HEK293 (cell line): ENCODE measurements at regions not wholly inside any gene's neighbourhood (a gene's known extent, or its start where the extent isn't known, plus 50 kb on each side); places are given as distances from the start of the nearest gene placed in this dataset.

Experiments
- CTCF ChIA-PET: fragments of 350-600 bp; formaldehyde crosslinking; extraction: SDS; loops from one replicate; lab custom pipeline; 2021; ENCODE audit warnings: antibody characterized with exemption; lab: Yijun Ruan, JAX
- POLR2A ChIA-PET: fragments of 300-600 bp; formaldehyde crosslinking; extraction: SDS; loops from one replicate; lab custom pipeline; 2020; ENCODE audit warnings: antibody characterized with exemption, inconsistent platforms; lab: Yijun Ruan, JAX
- H3K27ac ChIP-seq: fragments of 200-500 bp; sonication (Bioruptor generic); 2 replicates; pipeline ENCODE4 v1.5.1; 2014; ENCODE audit warnings: low read depth, low read length, control low read depth, inconsistent platforms; ENCODE audit errors: extremely low read depth
- H3K36me3 ChIP-seq, 2 experiments: fragments of 200-500 bp in 1 of 2; sonication (Bioruptor generic) in 1 of 2; 1 replicate in 1 of 2; 2 replicates in 1 of 2; pipeline ENCODE4 v1.5.1; 2014 to 2017; ENCODE audit warnings: inconsistent platforms in 2 of 2, low read length in 2 of 2; ENCODE audit not compliant: control insufficient read depth in 2 of 2, insufficient read depth in 1 of 2
- H3K4me1 ChIP-seq: fragments of 200-500 bp; sonication (Bioruptor generic); 2 replicates; pipeline ENCODE4 v1.5.1; 2014; ENCODE audit warnings: mild to moderate bottlenecking, low read length, inconsistent platforms; ENCODE audit not compliant: control insufficient read depth, insufficient read depth
- H3K4me3 ChIP-seq: 2 replicates; pipeline ENCODE4 v1.5.1; 2011; ENCODE audit warnings: low read depth, mild to moderate bottlenecking, control low read depth, low read length, moderate library complexity
- H3K9me3 ChIP-seq: fragments of 200-500 bp; sonication (Bioruptor generic); 2 replicates; pipeline ENCODE4 v1.5.1; 2014; ENCODE audit warnings: low read depth, low read length, inconsistent platforms; ENCODE audit not compliant: control insufficient read depth, insufficient read depth
- EGR2 ChIP-seq: fragments of 450-650 bp; formaldehyde crosslinking; IDR thresholded peaks from 2 replicates; pipeline ENCODE4 v1.5.1; 2016; ENCODE audit warnings: low read depth, missing biosample characterization, missing genetic modification characterization
- KLF16 ChIP-seq: fragments of 450-650 bp; formaldehyde crosslinking; IDR thresholded peaks from 2 replicates; pipeline ENCODE4 v1.5.1; 2017; ENCODE audit warnings: missing biosample characterization, missing genetic modification characterization
- KLF8 ChIP-seq: fragments of 450-650 bp; formaldehyde crosslinking; IDR thresholded peaks from 2 replicates; pipeline ENCODE4 v1.5.1; 2016; ENCODE audit warnings: missing biosample characterization, missing genetic modification characterization
- REST ChIP-seq: fragments of 450-650 bp; formaldehyde crosslinking; IDR thresholded peaks from 2 replicates; pipeline ENCODE4 v1.5.1; 2016; ENCODE audit warnings: missing biosample characterization, missing genetic modification characterization
- ZBTB1 ChIP-seq: fragments of 450-650 bp; formaldehyde crosslinking; IDR thresholded peaks from 2 replicates; pipeline ENCODE4 v1.5.1; 2016; ENCODE audit warnings: missing biosample characterization, missing genetic modification characterization
- ZBTB7A ChIP-seq: fragments of 450-650 bp; formaldehyde crosslinking; IDR thresholded peaks from 2 replicates; pipeline ENCODE4 v1.5.1; 2016; ENCODE audit warnings: low read depth, missing biosample characterization, missing genetic modification characterization
- ZNF132 ChIP-seq: fragments of 450-650 bp; formaldehyde crosslinking; IDR thresholded peaks from 2 replicates; pipeline ENCODE4 v1.5.1; 2017; ENCODE audit warnings: missing biosample characterization, missing genetic modification characterization, borderline replicate concordance
- ZNF16 ChIP-seq: fragments of 450-650 bp; formaldehyde crosslinking; IDR thresholded peaks from 2 replicates; pipeline ENCODE4 v1.5.1; 2016; ENCODE audit warnings: low read depth, missing biosample characterization, missing genetic modification characterization
- ZNF184 ChIP-seq: fragments of 450-650 bp; IDR thresholded peaks from 2 replicates; pipeline ENCODE4 v1.5.1; 2018; ENCODE audit warnings: missing biosample characterization, mild to moderate bottlenecking, missing genetic modification characterization
- ZNF324 ChIP-seq: fragments of 450-650 bp; formaldehyde crosslinking; IDR thresholded peaks from 2 replicates; pipeline ENCODE4 v1.5.1; 2016; ENCODE audit warnings: missing biosample characterization, missing genetic modification characterization
- ZNF473 ChIP-seq: fragments of 450-650 bp; formaldehyde crosslinking; IDR thresholded peaks from 2 replicates; pipeline ENCODE4 v1.5.1; 2017; ENCODE audit warnings: missing biosample characterization, missing genetic modification characterization
- ZNF623 ChIP-seq: fragments of 450-650 bp; formaldehyde crosslinking; IDR thresholded peaks from 2 replicates; pipeline ENCODE4 v1.5.1; 2016; ENCODE audit warnings: missing biosample characterization, missing genetic modification characterization
- ZNF639 ChIP-seq: fragments of 450-650 bp; formaldehyde crosslinking; IDR thresholded peaks from 2 replicates; pipeline ENCODE4 v1.5.1; 2016; ENCODE audit warnings: missing biosample characterization, missing genetic modification characterization
- ZSCAN30 ChIP-seq: fragments of 450-650 bp; IDR thresholded peaks from 2 replicates; pipeline ENCODE4 v1.5.1; 2018; ENCODE audit warnings: missing biosample characterization, mild to moderate bottlenecking, missing genetic modification characterization, moderate library complexity
- TF ChIP-seq, protein P1 (sequence below): fragments of 450-650 bp; formaldehyde crosslinking; IDR thresholded peaks from 2 replicates; pipeline ENCODE4 v1.5.1; 2016; ENCODE audit warnings: missing biosample characterization, missing genetic modification characterization
- TF ChIP-seq, protein P2 (sequence below): fragments of 450-650 bp; formaldehyde crosslinking; IDR thresholded peaks from 2 replicates; pipeline ENCODE4 v1.5.1; 2016; ENCODE audit warnings: missing biosample characterization, missing genetic modification characterization

- Histone ChIP-seq H3K36me3 (no peaks in the 10 kb centered on the region), H3K27ac (no peak overlapping the region), H3K9me3 (no peaks in the 10 kb centered on the region), H3K4me3 (no peak overlapping the region), H3K4me1 (no peaks in the 10 kb centered on the region)
- ChIA-PET POLR2A (no interaction called here), CTCF (interaction anchor here (0.6 kb wide), 1 partner anchor 17 kb away, joined by 4 read pairs; no protein-coding TSS in a partner anchor)
- no peak for TF ChIP-seq ZBTB7A
- no peak for TF ChIP-seq ZNF623 (tag by site-specific recombination)
- no peak for TF ChIP-seq EGR2 (tag by site-specific recombination)
- no peak for TF ChIP-seq ZBTB1
Observed at GRCh38 chr16:26913851-26914250, 152.9 kb upstream of the C16orf82 start.

DNA sequence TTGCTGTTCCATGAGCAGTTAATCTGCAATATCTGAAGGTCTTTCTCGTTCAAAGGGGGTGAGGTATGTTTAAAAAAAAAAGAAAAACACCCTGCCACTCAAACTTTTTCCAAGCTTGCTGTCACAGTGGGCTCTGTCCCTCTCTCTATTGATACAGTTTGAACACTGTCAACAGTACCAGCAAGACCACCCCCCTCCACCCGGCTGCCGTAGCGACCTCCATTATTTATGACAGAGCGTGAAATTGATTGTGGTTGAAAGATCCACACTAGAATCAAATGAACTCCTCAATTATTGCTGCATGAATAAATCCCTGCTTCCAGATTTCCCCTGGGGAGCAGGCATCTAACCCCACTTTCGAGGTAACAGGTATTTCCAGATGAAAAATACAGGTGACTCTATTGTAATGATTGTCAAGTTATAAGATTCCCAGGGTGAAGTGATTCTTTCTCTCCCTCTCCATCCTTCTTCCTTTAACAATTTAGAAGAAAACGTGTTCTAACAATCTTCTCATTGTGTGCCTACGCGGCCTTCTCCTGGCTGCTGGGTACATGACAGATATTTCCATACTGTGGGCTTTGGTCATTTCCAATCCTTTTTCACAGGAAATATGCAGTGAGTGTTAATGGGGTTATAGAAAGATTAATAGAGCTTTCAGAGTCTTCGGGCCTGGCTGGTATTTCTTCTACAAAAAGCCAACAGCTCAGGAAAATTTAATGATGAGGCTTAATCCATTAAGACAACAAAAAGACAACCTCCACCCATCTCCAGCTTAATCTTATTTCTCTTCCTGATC is 135.7 kb upstream of the C16orf82 start:
- H3K27ac ChIP-seq: no peak overlapping the region
- CTCF ChIA-PET: no interaction called here
- TF ChIP-seq ZNF473 (no peak), ZNF132 (tag by site-specific recombination) (no peak), ZNF184 (tag by site-specific recombination) (no peak)
- no peaks in the 10 kb centered on the region for H3K9me3 ChIP-seq
- no peaks in the 10 kb centered on the region for H3K36me3 ChIP-seq
- no peaks in the 10 kb centered on the region for H3K4me1 ChIP-seq
- POLR2A ChIA-PET: no interaction called here
- no peak overlapping the region for H3K4me3 ChIP-seq

- POLR2A ChIA-PET: no interaction called here
- Histone ChIP-seq H3K4me3 (no peak overlapping the region), H3K9me3 (no peaks in the 10 kb centered on the region), H3K36me3 (no peaks in the 10 kb centered on the region), H3K27ac (no peak overlapping the region), H3K4me1 (no peaks in the 10 kb centered on the region)
- TF ChIP-seq ZNF324 (tag by site-specific recombination) (no peak), ZNF16 (tag by site-specific recombination) (no peak)
- CTCF ChIA-PET: no interaction called here
Observed at GRCh38 chr16:26950636-26951035, 116.1 kb upstream of the C16orf82 start.

- ChIA-PET POLR2A (no interaction called here), CTCF (no interaction called here)
- H3K27ac ChIP-seq: no peak overlapping the region
- no peak for TF ChIP-seq KLF8
- TF ChIP-seq REST: peak; percentile 67
- H3K4me3 ChIP-seq: no peak overlapping the region
- H3K9me3 ChIP-seq: no peaks in the 10 kb centered on the region
- H3K36me3 ChIP-seq: no peaks in the 10 kb centered on the region
- no peaks in the 10 kb centered on the region for H3K4me1 ChIP-seq
Observed at GRCh38 chr16:26951950-26952349, 114.8 kb upstream of the C16orf82 start.

GRCh38 chr16:26952411-26952810 is 114.3 kb upstream of the C16orf82 start:
- H3K27ac ChIP-seq: no peak overlapping the region
- no peak overlapping the region for H3K4me3 ChIP-seq
- H3K4me1 ChIP-seq: no peaks in the 10 kb centered on the region
- CTCF ChIA-PET: no interaction called here
- H3K9me3 ChIP-seq: no peaks in the 10 kb centered on the region
- no peaks in the 10 kb centered on the region for H3K36me3 ChIP-seq
- POLR2A ChIA-PET: no interaction called here
- TF ChIP-seq ZSCAN30 (tag by site-specific recombination): no peak
- TF ChIP-seq, protein P1, sequence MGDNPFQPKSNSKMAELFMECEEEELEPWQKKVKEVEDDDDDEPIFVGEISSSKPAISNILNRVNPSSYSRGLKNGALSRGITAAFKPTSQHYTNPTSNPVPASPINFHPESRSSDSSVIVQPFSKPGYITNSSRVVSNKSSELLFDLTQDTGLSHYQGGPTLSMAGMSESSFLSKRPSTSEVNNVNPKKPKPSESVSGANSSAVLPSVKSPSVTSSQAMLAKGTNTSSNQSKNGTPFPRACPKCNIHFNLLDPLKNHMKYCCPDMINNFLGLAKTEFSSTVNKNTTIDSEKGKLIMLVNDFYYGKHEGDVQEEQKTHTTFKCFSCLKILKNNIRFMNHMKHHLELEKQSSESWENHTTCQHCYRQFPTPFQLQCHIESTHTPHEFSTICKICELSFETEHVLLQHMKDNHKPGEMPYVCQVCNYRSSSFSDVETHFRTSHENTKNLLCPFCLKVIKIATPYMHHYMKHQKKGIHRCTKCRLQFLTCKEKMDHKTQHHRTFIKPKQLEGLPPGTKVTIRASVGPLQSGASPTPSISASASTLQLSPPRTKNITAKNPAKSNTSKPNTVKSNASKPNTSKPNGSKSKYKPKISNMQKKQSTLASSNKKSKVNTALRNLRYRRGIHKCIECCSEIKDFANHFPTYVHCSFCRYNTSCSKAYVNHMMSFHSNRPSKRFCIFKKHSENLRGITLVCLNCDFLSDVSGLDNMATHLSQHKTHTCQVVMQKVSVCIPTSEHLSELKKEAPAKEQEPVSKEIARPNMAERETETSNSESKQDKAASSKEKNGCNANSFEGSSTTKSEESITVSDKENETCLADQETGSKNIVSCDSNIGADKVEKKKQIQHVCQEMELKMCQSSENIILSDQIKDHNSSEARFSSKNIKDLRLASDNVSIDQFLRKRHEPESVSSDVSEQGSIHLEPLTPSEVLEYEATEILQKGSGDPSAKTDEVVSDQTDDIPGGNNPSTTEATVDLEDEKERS (tag by site-specific recombination): no peak
- TF ChIP-seq ZNF639 (tag by site-specific recombination): no peak
- no peak for TF ChIP-seq KLF16 (tag by site-specific recombination)
- TF ChIP-seq, protein P2, sequence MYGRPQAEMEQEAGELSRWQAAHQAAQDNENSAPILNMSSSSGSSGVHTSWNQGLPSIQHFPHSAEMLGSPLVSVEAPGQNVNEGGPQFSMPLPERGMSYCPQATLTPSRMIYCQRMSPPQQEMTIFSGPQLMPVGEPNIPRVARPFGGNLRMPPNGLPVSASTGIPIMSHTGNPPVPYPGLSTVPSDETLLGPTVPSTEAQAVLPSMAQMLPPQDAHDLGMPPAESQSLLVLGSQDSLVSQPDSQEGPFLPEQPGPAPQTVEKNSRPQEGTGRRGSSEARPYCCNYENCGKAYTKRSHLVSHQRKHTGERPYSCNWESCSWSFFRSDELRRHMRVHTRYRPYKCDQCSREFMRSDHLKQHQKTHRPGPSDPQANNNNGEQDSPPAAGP (tag by site-specific recombination): no peak
- TF ChIP-seq ZNF623 (tag by site-specific recombination): no peak
